Sigmoid colon (tissue), 6 donors: ENCODE measurements at regions not wholly inside any gene's neighbourhood (a gene's known extent, or its start where the extent isn't known, plus 50 kb on each side); places are given as distances from the start of the nearest gene placed in this dataset.
"Not testable (repeated sequence)": the region's sequence is repeated elsewhere in the genome, so short reads cannot be mapped to it uniquely, and the experiment has no call there.

ENCODE experiments used
- DNase-seq: peaks from one replicate; pipeline ENCODE4 v3.0.0-alpha.2; 2019
- H3K27ac ChIP-seq, 4 donors: fragments of 200-600 bp; sonication (generic); one replicate each; pipeline ENCODE4 v1.5.1; 2016 to 2019; ENCODE audit warnings: mild to moderate bottlenecking in 1 of 4
- H3K27me3 ChIP-seq, 3 donors: fragments of 200-600 bp; sonication (generic); one replicate each; pipeline ENCODE4 v1.5.1; 2019; ENCODE audit warnings: mild to moderate bottlenecking in 1 of 3
- H3K36me3 ChIP-seq, 4 donors: fragments of 200-600 bp; sonication (generic); one replicate each; pipeline ENCODE4 v1.5.1; 2016 to 2019
- H3K4me1 ChIP-seq, 4 donors: fragments of 200-600 bp; sonication (generic); one replicate each; pipeline ENCODE4 v1.5.1; 2017 to 2019
- H3K4me3 ChIP-seq, 4 donors: fragments of 200-600 bp; sonication (generic); one replicate each; pipeline ENCODE4 v1.5.1; 2017 to 2019; ENCODE audit warnings: mild to moderate bottlenecking in 2 of 4, moderate library complexity in 1 of 4
- H3K9me3 ChIP-seq, 4 donors: fragments of 200-600 bp in 3 of 4; sonication (generic) in 3 of 4; one replicate each; pipeline versions ENCODE4 v1.5.1 to v1.6.1; 2013 to 2019
- CTCF ChIP-seq, 4 experiments: fragments of 450-650 bp in 3 of 4; fragments of 200-600 bp in 1 of 4; IDR thresholded peaks; one replicate each; pipeline ENCODE4 v1.5.1; 2016 to 2019; ENCODE audit warnings: antibody characterized with exemption in 4 of 4, mild to moderate bottlenecking in 3 of 4, moderate library complexity in 2 of 4
- EP300 ChIP-seq, 4 donors: sonication (generic); formaldehyde crosslinking; IDR thresholded peaks; one replicate each; pipeline ENCODE4 v1.6.1; 2017; ENCODE audit warnings: antibody characterized with exemption in 4 of 4
- POLR2A ChIP-seq, 2 donors: fragments of 450-650 bp; IDR thresholded peaks; one replicate each; pipeline ENCODE4 v1.6.1; 2016; ENCODE audit warnings: antibody characterized with exemption in 2 of 2, mild to moderate bottlenecking in 2 of 2, moderate library complexity in 2 of 2
- POLR2AphosphoS5 ChIP-seq, 4 donors: sonication (generic); formaldehyde crosslinking; IDR thresholded peaks; one replicate each; pipeline ENCODE4 v1.6.1; 2017; ENCODE audit warnings: antibody characterized with exemption in 4 of 4
- WGBS, 2 donors: extraction: QIAGEN DNeasy Blood & Tissue Kit; methylation state at CpG; one replicate each; pipeline ENCODE4 v1.1.7; 2013; 5-methylcytosine and 5-hydroxymethylcytosine counted together
- intact Hi-C: fragments of 100-400 bp; cut with DNase I; formaldehyde crosslinking; loops from one replicate; pipeline ENCODE4 v1.15.1; 2023
- donor health status: healthy with polysubstance abuse.
- donor health status: healthy.

GRCh38 chr1:169049258-169049938 lies 57.1 kb upstream of the ATP1B1 start:
- no peak for DNase-seq
- Histone ChIP-seq H3K4me3 (no peak overlapping the region), H3K27ac (no peak overlapping the region), H3K36me3 (no peaks in the 10 kb centered on the region), H3K27me3 (no peaks in the 10 kb centered on the region), H3K9me3 (no peaks in the 10 kb centered on the region), H3K4me1 (no peaks in the 10 kb centered on the region)
- no peak for TF ChIP-seq EP300 (IDR thresholded peaks at IDR 0.05)
- WGBS, 2 donors, result 77 to 86% methylated on average over 5 of the region's 5 CpGs
- intact Hi-C loops, result no loop called here

- DNase-seq, result no peak
- intact Hi-C loops, result no loop called here
- WGBS, 2 donors, result 66 to 91% methylated on average over 2 of the region's 2 CpGs
- no peaks in the 10 kb centered on the region for H3K4me1 ChIP-seq
- H3K4me3 ChIP-seq, result no peak overlapping the region
- no peaks in the 10 kb centered on the region for H3K27me3 ChIP-seq
- no peaks in the 10 kb centered on the region for H3K9me3 ChIP-seq
- no peaks in the 10 kb centered on the region for H3K36me3 ChIP-seq
- H3K27ac ChIP-seq, result no peak overlapping the region
- TF ChIP-seq EP300 (IDR thresholded peaks at IDR 0.05), result no peak
- TF ChIP-seq POLR2AphosphoS5 (IDR thresholded peaks at IDR 0.05), result no peak
- TF ChIP-seq POLR2A (IDR thresholded peaks at IDR 0.05), result no peak
- TF ChIP-seq CTCF (IDR thresholded peaks at IDR 0.05), result no peak
These were observed 55.3 kb upstream of the ATP1B1 start for GRCh38 chr1:169051171-169051570.

GRCh38 chr1:169052171-169052570 lies 54.3 kb upstream of the ATP1B1 start:
- intact Hi-C loops, H3K27me3 ChIP-seq, H3K27ac ChIP-seq, H3K9me3 ChIP-seq, H3K4me1 ChIP-seq, H3K4me3 ChIP-seq, H3K36me3 ChIP-seq, DNase-seq: not testable (repeated sequence)
- WGBS, 2 donors, result 24 to 74% methylated on average over 5 of the region's 5 CpGs

- Histone ChIP-seq H3K9me3 (no peaks in the 10 kb centered on the region), H3K4me1 (no peaks in the 10 kb centered on the region), H3K27me3 (no peaks in the 10 kb centered on the region), H3K4me3 (no peak overlapping the region), H3K36me3 (no peaks in the 10 kb centered on the region), H3K27ac (no peak overlapping the region)
- intact Hi-C loops, result no loop called here
- WGBS, 2 donors, result 3 to 22% methylated on average over 1 of the region's 1 CpG
- DNase-seq, result no peak
- TF ChIP-seq EP300 (IDR thresholded peaks at IDR 0.05), result no peak
- TF ChIP-seq POLR2AphosphoS5 (IDR thresholded peaks at IDR 0.05), result no peak
- TF ChIP-seq POLR2A (IDR thresholded peaks at IDR 0.05), result no peak
- no peak for TF ChIP-seq CTCF (IDR thresholded peaks at IDR 0.05)
These were observed 53.8 kb upstream of the ATP1B1 start for GRCh38 chr1:169052727-169053126.

GRCh38 chr1:169053196-169053595 lies 53.3 kb upstream of the ATP1B1 start:
- TF ChIP-seq CTCF (IDR thresholded peaks at IDR 0.05) (no peak), POLR2A (IDR thresholded peaks at IDR 0.05) (no peak), EP300 (IDR thresholded peaks at IDR 0.05) (no peak), POLR2AphosphoS5 (IDR thresholded peaks at IDR 0.05) (no peak)
- WGBS, 2 donors, result 46 to 71% methylated on average over 4 of the region's 4 CpGs

More at GRCh38 chr1:169053196-169053595, 53.3 kb upstream of the ATP1B1 start:
- Histone ChIP-seq H3K4me3 (no peak overlapping the region), H3K27ac (no peak overlapping the region), H3K27me3 (no peaks in the 10 kb centered on the region), H3K36me3 (no peaks in the 10 kb centered on the region), H3K9me3 (no peaks in the 10 kb centered on the region), H3K4me1 (no peaks in the 10 kb centered on the region)
- intact Hi-C loops, result no loop called here
- DNase-seq, result no peak
